ENCODE measurements at regions not wholly inside any gene's neighbourhood (a gene's known extent, or its start where the extent isn't known, plus 50 kb on each side); places are given as distances from the start of the nearest gene placed in this dataset.

GRCh38 chr2:71880287-71880686, 267.4 kb downstream of the CYP26B1 start:
- Histone ChIP-seq H3K23me2 (ENCODE audit: low read depth, low read length) (no peaks in the 10 kb centered on the region), H3K4me3 (ENCODE audit: extremely low read depth in 1 of 4, insufficient read depth in 2 of 4, low read depth in 3 of 4, low read length in 4 of 4) (no peak overlapping the region), H3K27me3 (replicated peaks in 1 of 4; ENCODE audit: control insufficient read depth in 3 of 4, extremely low read depth in 1 of 4, insufficient read depth in 3 of 4, low read length in 3 of 4) (no peaks in the 10 kb centered on the region), H3K36me3 (ENCODE audit: control insufficient read depth in 2 of 4, insufficient read depth in 4 of 4, low read length in 3 of 4) (no peaks in the 10 kb centered on the region), H3K4ac (replicated peaks; ENCODE audit: insufficient read length, low read depth, low read length) (no peak overlapping the region), H3K79me1 (ENCODE audit: low read depth, low read length) (no peaks in the 10 kb centered on the region), H3K23ac (ENCODE audit: insufficient read length) (no peak overlapping the region), H4K91ac (replicated peaks; ENCODE audit: insufficient read length, low read length) (no peak overlapping the region), H3K56ac (replicated peaks; ENCODE audit: insufficient read length, low read depth, low read length) (no peak overlapping the region), H3K4me2 (ENCODE audit: insufficient read depth in 1 of 2, low read depth in 2 of 2, low read length in 2 of 2) (no peak overlapping the region), H3K9me3 (ENCODE audit: insufficient read depth in 2 of 2, low read depth in 1 of 2, low read length in 1 of 2) (no peaks in the 10 kb centered on the region), H3K18ac (ENCODE audit: extremely low read depth, low read length) (no peak overlapping the region), H2AK5ac (ENCODE audit: low read depth, low read length) (no peak overlapping the region), H2BK120ac (replicated peaks; ENCODE audit: low read depth, low read length) (no peak overlapping the region), H3K27ac (ENCODE audit: low read depth, low read length) (no peak overlapping the region), H2BK15ac (ENCODE audit: low read length) (no peak overlapping the region), H2BK12ac (ENCODE audit: low read depth, low read length) (no peak overlapping the region), H3K4me1 (replicated peaks in 1 of 4; ENCODE audit: control insufficient read depth in 3 of 4, insufficient read depth in 4 of 4, low read length in 3 of 4) (no peaks in the 10 kb centered on the region; a peak in 1 of 7 replicates), H2BK5ac (ENCODE audit: low read depth, low read length) (no peak overlapping the region), H4K5ac (ENCODE audit: insufficient read length, low read depth, low read length) (no peak overlapping the region), H3K9ac (replicated peaks in 1 of 4; ENCODE audit: extremely low read depth in 1 of 4, low read depth in 3 of 4, low read length in 3 of 4) (no peak overlapping the region), H4K20me1 (replicated peaks in 1 of 2; ENCODE audit: control insufficient read depth in 1 of 2, insufficient read depth in 2 of 2, low read length in 2 of 2) (no peaks in the 10 kb centered on the region), H3K14ac (ENCODE audit: insufficient read length) (no peak overlapping the region), H2BK20ac (ENCODE audit: low read length) (no peak overlapping the region), H2AFZ (ENCODE audit: low read length) (no peak overlapping the region), H3K79me2 (ENCODE audit: control insufficient read depth in 1 of 2, insufficient read depth in 2 of 2, low read length in 2 of 2) (no peaks in the 10 kb centered on the region), H4K8ac (ENCODE audit: extremely low read depth, insufficient read depth, low read length) (no peak overlapping the region)
- ChIA-PET POLR2A (ENCODE audit: partially characterized antibody) (no interaction called here), CTCF (ENCODE audit: partially characterized antibody) (interaction anchor here (0.6 to 4.7 kb wide), 9 partner anchors 9 to 701 kb away, joined by 3 to 22 read pairs (median 3); no protein-coding TSS in a partner anchor)
- WGBS, 2 experiments (ENCODE audit: extremely low coverage in 1 of 2, insufficient coverage in 1 of 2, insufficient read length in 1 of 2, insufficient replicate concordance in 2 of 2, low coverage in 1 of 2, low lambda C conversion rate in 2 of 2, missing lambda C conversion rate in 1 of 2) = 90% methylated on average over 3 of the region's 3 CpGs; no CpG with 5 or more reads in 1 of the 2 experiments
- FAIRE-seq (no peak), DNase-seq (ENCODE audit: low read depth in 1 of 2, low spot score in 2 of 2) (no peak)
- TF ChIP-seq SP2 (IDR thresholded peaks at IDR 0.05; ENCODE audit: low read length) = no peak
- no peak for TF ChIP-seq E2F6 (IDR thresholded peaks at IDR 0.05)
- no peak for TF ChIP-seq TBP (IDR thresholded peaks at IDR 0.05; ENCODE audit: low read depth, low read length)
- no peak for TF ChIP-seq CTCF (IDR thresholded peaks at IDR 0.05; ENCODE audit: control extremely low read depth in 1 of 3, insufficient read depth in 1 of 3, low read depth in 1 of 3, low read length in 3 of 3)
- no peak for TF ChIP-seq SIRT6 (IDR thresholded peaks at IDR 0.05; ENCODE audit: low read length)
- TF ChIP-seq POLR2AphosphoS5 (IDR thresholded peaks at IDR 0.05; ENCODE audit: low read depth, low read length) = no peak
- no peak for TF ChIP-seq POU5F1 (IDR thresholded peaks at IDR 0.05; ENCODE audit: low read depth, low read length)
- no peak for TF ChIP-seq NRF1 (IDR thresholded peaks at IDR 0.05; ENCODE audit: low read depth, low read length)
- no peak for TF ChIP-seq MAX (IDR thresholded peaks at IDR 0.05)
- TF ChIP-seq JUND (IDR thresholded peaks at IDR 0.05; ENCODE audit: low read length) = no peak
- TF ChIP-seq SIX5 (IDR thresholded peaks at IDR 0.05; ENCODE audit: low read depth, low read length) = no peak
- no peak for TF ChIP-seq SP4 (IDR thresholded peaks at IDR 0.05; ENCODE audit: low read length)
- TF ChIP-seq RXRA (IDR thresholded peaks at IDR 0.05; ENCODE audit: insufficient read depth, low read depth, low read length) = no peak
